ENCODE measurements at regions not wholly inside any gene's neighbourhood (a gene's known extent, or its start where the extent isn't known, plus 50 kb on each side); places are given as distances from the start of the nearest gene placed in this dataset.

DNA sequence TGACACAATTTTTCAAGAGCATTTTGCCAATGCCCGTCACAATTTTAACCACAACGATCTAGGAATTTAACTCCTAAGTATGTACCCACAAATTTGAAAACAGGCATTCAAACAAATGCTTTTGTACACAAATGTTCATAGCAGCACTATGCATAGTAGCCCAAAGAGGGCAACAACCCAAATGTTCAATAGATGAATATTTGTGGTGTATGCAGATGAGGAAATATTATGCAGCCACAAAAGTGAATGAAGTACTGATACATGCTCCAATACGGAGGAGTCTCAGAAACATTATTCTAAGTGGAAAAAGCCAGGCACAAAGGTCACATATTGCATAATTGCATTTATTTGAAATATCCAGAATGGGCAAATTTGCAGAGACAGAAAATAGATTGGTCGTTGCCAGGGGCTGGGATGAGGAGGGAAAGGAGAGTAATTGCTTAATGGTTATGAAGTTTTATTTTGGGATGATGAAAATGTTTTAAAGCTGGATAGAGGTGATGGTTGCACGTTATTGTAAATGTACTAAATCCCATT, 117.2 kb downstream of the PXDC1 start:
- TF ChIP-seq CTCF (IDR thresholded peaks at IDR 0.05; ENCODE audit: low read depth, low read length, missing control alignments) = no peak
- no peak for DNase-seq (ENCODE audit: extremely low read depth, low read depth)
- no peak overlapping the region for H3K4me3 ChIP-seq (replicated peaks; ENCODE audit: low read depth, low read length)

DNA sequence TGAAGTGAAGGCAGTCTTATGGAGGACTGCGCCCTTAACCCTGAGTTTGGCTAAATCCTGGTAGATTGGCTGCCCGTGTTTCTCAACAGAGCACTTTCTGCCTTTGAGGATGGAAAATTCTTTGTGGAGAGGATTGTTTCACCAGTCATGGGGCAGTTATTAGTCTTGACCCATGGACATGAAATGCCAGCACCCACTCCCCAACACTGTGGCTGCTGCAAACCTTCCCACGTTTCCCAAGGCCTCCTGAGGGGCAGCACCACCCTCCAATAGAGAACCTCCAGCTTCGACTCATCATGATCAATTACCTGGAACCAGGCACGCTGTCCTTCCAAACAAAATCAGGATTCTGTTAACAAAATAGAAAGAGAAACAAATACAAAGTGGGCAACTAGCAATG, 117.8 kb downstream of the PXDC1 start:
- DNase-seq (ENCODE audit: extremely low read depth, low read depth) = no peak
- TF ChIP-seq CTCF (IDR thresholded peaks at IDR 0.05; ENCODE audit: low read depth, low read length, missing control alignments) = no peak
- H3K4me3 ChIP-seq (replicated peaks; ENCODE audit: low read depth, low read length) = no peak overlapping the region

DNA sequence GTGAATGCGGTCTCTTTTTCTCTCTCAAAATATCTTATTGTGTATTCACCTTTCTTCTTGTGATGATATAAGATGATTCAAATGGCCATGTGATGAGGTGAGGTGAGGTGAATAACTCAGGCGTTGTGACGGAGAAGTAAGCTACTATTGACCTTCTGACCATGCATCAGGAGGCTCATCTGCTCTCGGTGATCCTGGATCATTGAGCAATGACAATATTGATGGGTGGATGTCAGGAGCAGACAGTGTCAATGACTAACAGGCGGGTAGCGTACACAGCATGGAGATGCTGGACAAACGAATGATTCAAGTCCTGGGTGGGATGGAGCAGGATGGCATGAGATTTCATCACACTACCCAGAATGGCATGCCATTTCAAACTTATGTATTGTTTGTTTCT, 119.6 kb downstream of the PXDC1 start:
- no peak for TF ChIP-seq CTCF (IDR thresholded peaks at IDR 0.05; ENCODE audit: low read depth, low read length, missing control alignments)
- no peak for DNase-seq (ENCODE audit: extremely low read depth, low read depth)
- H3K4me3 ChIP-seq (replicated peaks; ENCODE audit: low read depth, low read length) = no peak overlapping the region

GRCh38 chr6:3631186-3631585, 120.3 kb downstream of the PXDC1 start:
- H3K4me3 ChIP-seq (replicated peaks; ENCODE audit: low read depth, low read length) = no peak overlapping the region
- no peak for DNase-seq (ENCODE audit: extremely low read depth, low read depth)
- no peak for TF ChIP-seq CTCF (IDR thresholded peaks at IDR 0.05; ENCODE audit: low read depth, low read length, missing control alignments)

DNA sequence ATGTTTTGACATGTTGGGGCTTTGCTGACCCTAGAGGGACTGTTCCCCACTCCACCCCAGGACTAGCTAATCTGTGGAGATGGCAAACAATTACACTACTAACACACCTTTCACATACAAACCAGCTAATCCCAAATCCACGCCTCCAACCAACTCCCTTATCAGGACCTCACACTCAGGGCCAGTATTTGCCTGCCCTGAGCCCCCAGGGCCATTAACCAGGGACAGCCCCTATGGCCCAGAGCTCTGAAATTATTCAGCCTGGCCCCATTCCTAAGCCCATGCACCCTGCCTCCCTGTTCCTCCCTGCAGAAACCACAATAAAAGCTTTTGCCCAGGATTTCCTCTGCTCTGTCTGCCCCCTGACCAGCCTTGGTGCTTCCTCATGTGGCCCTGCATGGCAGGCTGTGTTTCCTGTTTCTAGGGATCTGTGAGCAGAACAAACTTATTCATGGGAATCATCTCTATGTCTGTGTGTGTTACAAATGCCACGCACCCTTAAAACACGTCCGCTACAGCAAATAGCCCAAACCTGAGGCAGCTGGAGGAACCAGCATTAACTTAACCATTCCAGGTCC, 121.2 kb downstream of the PXDC1 start:
- no peak for TF ChIP-seq CTCF (IDR thresholded peaks at IDR 0.05; ENCODE audit: low read depth, low read length, missing control alignments)
- DNase-seq (ENCODE audit: extremely low read depth, low read depth) = no peak
- no peak overlapping the region for H3K4me3 ChIP-seq (replicated peaks; ENCODE audit: low read depth, low read length)

DNA sequence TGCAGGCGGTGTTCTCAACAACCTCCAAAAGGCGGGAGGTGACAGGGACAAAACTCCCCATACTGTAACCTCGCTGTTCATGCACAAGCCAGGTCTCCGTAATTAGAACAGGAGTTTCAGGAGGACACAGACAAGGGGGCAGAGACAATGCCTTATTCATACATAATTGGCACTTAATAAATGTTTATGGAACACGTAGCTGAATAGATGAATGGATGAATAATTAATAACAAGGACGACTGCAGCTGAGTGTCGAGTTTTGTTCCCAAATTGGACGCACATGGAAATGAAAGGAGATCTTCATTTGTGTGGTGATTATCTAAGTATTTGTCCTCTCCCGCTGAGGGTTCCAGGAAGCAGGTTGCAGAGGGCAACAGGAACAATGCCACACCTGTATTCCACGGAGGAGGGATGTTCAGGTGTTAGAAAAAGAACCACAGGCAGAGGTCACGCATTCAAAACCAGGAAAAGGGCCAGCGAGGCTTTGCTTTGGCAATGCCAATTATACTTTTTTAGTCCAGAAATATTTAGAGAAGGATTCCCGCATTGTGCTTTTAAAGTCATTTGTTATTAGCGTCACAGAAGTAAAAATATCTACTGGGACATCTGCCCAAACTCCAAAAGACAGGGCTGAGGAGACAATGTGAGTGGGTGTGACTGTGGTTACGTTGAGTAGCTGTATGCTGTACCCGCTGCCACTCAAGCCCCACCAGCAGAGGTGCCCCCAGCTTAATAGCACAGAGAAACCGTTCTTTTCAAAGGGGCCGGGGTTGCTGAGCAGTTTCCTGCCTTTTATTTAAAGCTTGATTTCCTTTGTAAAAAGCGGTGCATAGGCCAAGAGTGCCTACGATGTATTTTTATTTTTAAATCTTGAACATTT, 123.3 kb downstream of the PXDC1 start:
- no peak overlapping the region for H3K4me3 ChIP-seq (replicated peaks; ENCODE audit: low read depth, low read length)
- TF ChIP-seq CTCF (IDR thresholded peaks at IDR 0.05; ENCODE audit: low read depth, low read length, missing control alignments) = no peak
- DNase-seq (ENCODE audit: extremely low read depth, low read depth) = no peak
